WERI-Rb-1 (cell line): ENCODE measurements at regions not wholly inside any gene's neighbourhood (a gene's known extent, or its start where the extent isn't known, plus 50 kb on each side); places are given as distances from the start of the nearest gene placed in this dataset.

ENCODE experiments used
- DNase-seq: peaks from one replicate; pipeline ENCODE4 v3.0.0-alpha.2; 2020
- H3K27ac ChIP-seq: fragments of 250-450 bp; sonication (Bioruptor Pico); 2 replicates; pipeline ENCODE4 v1.5.1; 2020; ENCODE audit warnings: mild to moderate bottlenecking, moderate library complexity
- H3K27me3 ChIP-seq: fragments of 250-450 bp; sonication (Bioruptor Pico); 2 replicates; pipeline ENCODE4 v1.5.1; 2021; ENCODE audit warnings: mild to moderate bottlenecking, low read depth, moderate library complexity; ENCODE audit not compliant: insufficient read depth, severe bottlenecking
- H3K36me3 ChIP-seq: fragments of 250-450 bp; sonication (Bioruptor Pico); 2 replicates; pipeline ENCODE4 v1.5.1; 2020; ENCODE audit warnings: mild to moderate bottlenecking, moderate library complexity
- H3K4me3 ChIP-seq: 2 replicates; pipeline ENCODE4 v1.5.1; 2011; ENCODE audit warnings: low read depth, mild to moderate bottlenecking, control low read depth, low read length
- H3K9me3 ChIP-seq: fragments of 250-450 bp; sonication (Bioruptor Pico); 2 replicates; pipeline ENCODE4 v1.5.1; 2021; ENCODE audit warnings: mild to moderate bottlenecking, moderate library complexity; ENCODE audit not compliant: severe bottlenecking
- CTCF ChIP-seq: IDR thresholded peaks from 2 replicates; pipeline ENCODE4 v1.5.1; 2011; ENCODE audit warnings: low read depth, mild to moderate bottlenecking, control low read depth, inconsistent platforms, low read length

- no peak for TF ChIP-seq CTCF
- H3K27me3 ChIP-seq, result no peaks in the 10 kb centered on the region
Measured at GRCh38 chr3:72115307-72115706, 330.4 kb upstream of the PROK2 start.

GRCh38 chr3:72114773-72115172, 329.8 kb upstream of the PROK2 start:
- H3K27me3 ChIP-seq, result no peaks in the 10 kb centered on the region
- H3K36me3 ChIP-seq, result no peaks in the 10 kb centered on the region
- no peaks in the 10 kb centered on the region for H3K9me3 ChIP-seq
- DNase-seq, result no peak
- no peak overlapping the region for H3K27ac ChIP-seq
- H3K4me3 ChIP-seq, result no peak overlapping the region
- no peak for TF ChIP-seq CTCF

More at GRCh38 chr3:72115307-72115706, 330.4 kb upstream of the PROK2 start:
- no peak for DNase-seq
- Histone ChIP-seq H3K36me3 (no peaks in the 10 kb centered on the region), H3K9me3 (no peaks in the 10 kb centered on the region), H3K4me3 (no peak overlapping the region), H3K27ac (no peak overlapping the region)

GRCh38 chr3:72113964-72114363, 329.0 kb upstream of the PROK2 start:
- Histone ChIP-seq H3K9me3 (no peaks in the 10 kb centered on the region), H3K27ac (no peak overlapping the region), H3K27me3 (no peaks in the 10 kb centered on the region), H3K4me3 (no peak overlapping the region), H3K36me3 (no peaks in the 10 kb centered on the region)
- no peak for TF ChIP-seq CTCF
- no peak for DNase-seq

GRCh38 chr3:72113564-72113963, 328.6 kb upstream of the PROK2 start:
- Histone ChIP-seq H3K36me3 (no peaks in the 10 kb centered on the region), H3K27me3 (no peaks in the 10 kb centered on the region), H3K27ac (no peak overlapping the region), H3K4me3 (no peak overlapping the region), H3K9me3 (no peaks in the 10 kb centered on the region)
- no peak for TF ChIP-seq CTCF
- DNase-seq, result no peak

GRCh38 chr3:72112435-72112834, 327.5 kb upstream of the PROK2 start:
- DNase-seq, result no peak
- H3K4me3 ChIP-seq, result no peak overlapping the region
- no peaks in the 10 kb centered on the region for H3K9me3 ChIP-seq
- TF ChIP-seq CTCF, result no peak
- no peaks in the 10 kb centered on the region for H3K27me3 ChIP-seq
- H3K36me3 ChIP-seq, result no peaks in the 10 kb centered on the region
- no peak overlapping the region for H3K27ac ChIP-seq
